GM12892 (cell line): ENCODE measurements at regions not wholly inside any gene's neighbourhood (a gene's known extent, or its start where the extent isn't known, plus 50 kb on each side); places are given as distances from the start of the nearest gene placed in this dataset.

Experiments used
- POLR2A ChIP-seq: IDR thresholded peaks from 2 replicates; pipeline ENCODE4 v1.6.1; 2011; ENCODE audit warnings: low read depth, low read length, control low read depth
- POLR2AphosphoS5 ChIP-seq: IDR thresholded peaks from 2 replicates; pipeline ENCODE4 v1.6.1; 2011; ENCODE audit warnings: low read depth, low read length, control low read depth
- TAF1 ChIP-seq: IDR thresholded peaks from 2 replicates; pipeline ENCODE4 v1.6.1; 2011; ENCODE audit warnings: low read depth, mild to moderate bottlenecking, control low read depth, low read length, borderline replicate concordance

- TF ChIP-seq POLR2AphosphoS5 (no peak), POLR2A (no peak), TAF1 (no peak)
These were observed 53.0 kb upstream of the KLF4 start for GRCh38 chr9:107542411-107543157.
